AG04450 (cell line): ENCODE measurements at regions not wholly inside any gene's neighbourhood (a gene's known extent, or its start where the extent isn't known, plus 50 kb on each side); places are given as distances from the start of the nearest gene placed in this dataset.

Source experiments
- CTCF ChIA-PET: fragments of 300-600, 350-600 bp; formaldehyde crosslinking; extraction: SDS; loops from one replicate; lab custom pipeline; 2022; ENCODE audit warnings: antibody characterized with exemption, inconsistent platforms; lab: Charles Lee
- POLR2A ChIA-PET: fragments of 350-600 bp; formaldehyde crosslinking; extraction: SDS; loops from one replicate; lab custom pipeline; 2021; ENCODE audit warnings: antibody characterized with exemption, inconsistent platforms; lab: Yijun Ruan, JAX
- DNase-seq: peaks from one replicate; pipeline ENCODE4 v3.0.0-alpha.2; 2011; ENCODE audit warnings: low read depth, low spot score
- H3K27ac ChIP-seq: one replicate; pipeline ENCODE4 v1.5.1; 2012; ENCODE audit warnings: low read depth, low read length, control low read depth
- H3K27me3 ChIP-seq: one replicate; pipeline ENCODE4 v1.6.0; 2012; ENCODE audit warnings: low read length; ENCODE audit not compliant: control insufficient read depth, insufficient read depth
- H3K4me3 ChIP-seq: 2 replicates; pipeline ENCODE4 v1.5.1; 2011; ENCODE audit warnings: mild to moderate bottlenecking, low read depth, low read length, control low read depth
- H3K9me3 ChIP-seq: 2 replicates; pipeline ENCODE4 v1.5.1; 2012; ENCODE audit warnings: low read length; ENCODE audit not compliant: control insufficient read depth, insufficient read depth
- CTCF ChIP-seq: IDR thresholded peaks from 2 replicates; pipeline ENCODE4 v1.5.1; 2011; ENCODE audit warnings: low read depth, low read length, control low read depth, inconsistent platforms

GRCh38 chr12:78442454-78442801 is 422.1 kb upstream of the SYT1 start:
- Histone ChIP-seq H3K9me3 (no peaks in the 10 kb centered on the region), H3K4me3 (no peak overlapping the region), H3K27ac (no peak overlapping the region), H3K27me3 (no peaks in the 10 kb centered on the region)
- POLR2A ChIA-PET: no interaction called here
- TF ChIP-seq CTCF: no peak
- CTCF ChIA-PET: no interaction called here
- DNase-seq: peak; percentile 6

- no peaks in the 10 kb centered on the region for H3K27me3 ChIP-seq
- H3K27ac ChIP-seq: no peak overlapping the region
- TF ChIP-seq CTCF: no peak
- ChIA-PET CTCF (no interaction called here), POLR2A (no interaction called here)
- no peak overlapping the region for H3K4me3 ChIP-seq
- no peaks in the 10 kb centered on the region for H3K9me3 ChIP-seq
- no peak for DNase-seq
Observed at GRCh38 chr12:78446555-78446954, 418.0 kb upstream of the SYT1 start.

- no peak for TF ChIP-seq CTCF
Observed at GRCh38 chr12:78447373-78447772, 417.2 kb upstream of the SYT1 start.

GRCh38 chr12:78448692-78449091 is 415.9 kb upstream of the SYT1 start:
- Histone ChIP-seq H3K27me3 (no peaks in the 10 kb centered on the region), H3K27ac (no peak overlapping the region), H3K4me3 (no peak overlapping the region), H3K9me3 (no peaks in the 10 kb centered on the region)
- DNase-seq: no peak
- CTCF ChIA-PET: interaction anchor here (0.6 kb wide), 1 partner anchor 137 kb away, joined by 3 read pairs; no protein-coding TSS in a partner anchor
- POLR2A ChIA-PET: no interaction called here
- no peak for TF ChIP-seq CTCF

More at GRCh38 chr12:78447373-78447772, 417.2 kb upstream of the SYT1 start:
- H3K27me3 ChIP-seq: no peaks in the 10 kb centered on the region
- ChIA-PET CTCF (no interaction called here), POLR2A (no interaction called here)
- DNase-seq: no peak
- H3K9me3 ChIP-seq: no peaks in the 10 kb centered on the region
- no peak overlapping the region for H3K4me3 ChIP-seq
- H3K27ac ChIP-seq: no peak overlapping the region

- Histone ChIP-seq H3K4me3 (no peak overlapping the region), H3K27ac (no peak overlapping the region), H3K27me3 (no peaks in the 10 kb centered on the region), H3K9me3 (no peaks in the 10 kb centered on the region)
- TF ChIP-seq CTCF: no peak
- ChIA-PET POLR2A (no interaction called here), CTCF (interaction anchor here (0.7 kb wide), 1 partner anchor 15 kb away, joined by 3 read pairs; no protein-coding TSS in a partner anchor)
- DNase-seq: no peak
Observed at GRCh38 chr12:78455991-78456390, 408.6 kb upstream of the SYT1 start.
